Fibroblast of the aortic adventitia (primary cell): ENCODE measurements at regions not wholly inside any gene's neighbourhood (a gene's known extent, or its start where the extent isn't known, plus 50 kb on each side); places are given as distances from the start of the nearest gene placed in this dataset.
"Not testable (repeated sequence)": the region's sequence is repeated elsewhere in the genome, so short reads cannot be mapped to it uniquely, and the experiment has no call there.

Source experiments
- DNase-seq: peaks from one replicate; pipeline ENCODE4 v3.0.0-alpha.2; 2010; ENCODE audit warnings: low read depth
- H3K4me3 ChIP-seq: 2 replicates; pipeline ENCODE4 v1.5.1; 2011; ENCODE audit warnings: low read depth, mild to moderate bottlenecking, control low read depth, low read length, moderate library complexity
- CTCF ChIP-seq: IDR thresholded peaks from 2 replicates; pipeline ENCODE4 v1.5.1; 2011; ENCODE audit warnings: mild to moderate bottlenecking, low read length, control low read depth, inconsistent platforms; ENCODE audit not compliant: insufficient read depth

GRCh38 chr7:113519472-113519871 lies 399.3 kb downstream of the PPP1R3A start:
- DNase-seq = no peak
- no peak for TF ChIP-seq CTCF
- H3K4me3 ChIP-seq = no peak overlapping the region

- no peak for TF ChIP-seq CTCF
- no peak overlapping the region for H3K4me3 ChIP-seq
- no peak for DNase-seq
These were observed 386.3 kb upstream of the SMIM30 start for GRCh38 chr7:113504691-113505090.

GRCh38 chr7:113504142-113504541 lies 385.8 kb upstream of the SMIM30 start:
- no peak overlapping the region for H3K4me3 ChIP-seq
- no peak for TF ChIP-seq CTCF
- no peak for DNase-seq

GRCh38 chr7:113496586-113496985 lies 378.2 kb upstream of the SMIM30 start:
- not testable (repeated sequence) for H3K4me3 ChIP-seq, DNase-seq

GRCh38 chr7:113494797-113495566 lies 376.6 kb upstream of the SMIM30 start:
- DNase-seq, H3K4me3 ChIP-seq: not testable (repeated sequence)

GRCh38 chr7:113491305-113491704 lies 373.0 kb upstream of the SMIM30 start:
- H3K4me3 ChIP-seq = no peak overlapping the region
- no peak for TF ChIP-seq CTCF
- no peak for DNase-seq

GRCh38 chr7:113487925-113488731 lies 369.8 kb upstream of the SMIM30 start:
- no peak for DNase-seq
- TF ChIP-seq CTCF = no peak
- H3K4me3 ChIP-seq = no peak overlapping the region

GRCh38 chr7:113486548-113486947 lies 368.2 kb upstream of the SMIM30 start:
- no peak for TF ChIP-seq CTCF
- no peak for DNase-seq
- H3K4me3 ChIP-seq = no peak overlapping the region
